ENCODE measurements at regions not wholly inside any gene's neighbourhood (a gene's known extent, or its start where the extent isn't known, plus 50 kb on each side); places are given as distances from the start of the nearest gene placed in this dataset.
"Not testable (repeated sequence)": the region's sequence is repeated elsewhere in the genome, so short reads cannot be mapped to it uniquely, and the experiment has no call there.

DNA sequence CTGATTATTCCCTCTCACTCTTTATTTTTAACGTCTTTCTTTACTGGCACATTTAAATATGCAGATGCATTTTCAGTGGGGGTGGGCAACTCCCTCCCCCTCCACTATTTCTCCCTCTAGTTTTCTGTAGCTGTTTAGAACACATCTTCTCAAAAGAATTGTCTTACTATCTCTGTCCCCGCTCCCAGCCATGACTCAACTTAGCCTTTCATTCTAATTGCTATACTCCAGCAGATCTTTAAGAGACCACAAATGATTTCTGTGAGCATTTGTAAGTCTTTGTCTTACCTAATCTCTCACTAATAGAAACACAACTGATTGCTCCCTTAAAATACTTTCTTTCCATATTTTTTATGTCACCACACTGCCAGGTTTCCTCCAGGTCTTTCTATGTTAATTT lies 350.9 kb downstream of the SPRY2 start:
- Histone ChIP-seq H3K4me3 (ENCODE audit: low read depth, low read length) (no peak overlapping the region), H3K27ac (ENCODE audit: low read depth, low read length) (no peak overlapping the region), H3K9me3 (ENCODE audit: control insufficient read depth, insufficient read depth, low read length) (no peaks in the 10 kb centered on the region), H3K36me3 (ENCODE audit: control insufficient read depth, insufficient read depth, low read length) (no peaks in the 10 kb centered on the region), H3K4me1 (ENCODE audit: control insufficient read depth, insufficient read depth, low read length) (no peaks in the 10 kb centered on the region), H3K27me3 (ENCODE audit: control insufficient read depth, insufficient read depth, low read length) (no peaks in the 10 kb centered on the region)
- WGBS (ENCODE audit: insufficient coverage), result 89% methylated on average over 1 of the region's 2 CpGs
- DNase-seq (ENCODE audit: low read depth in 4 of 6, low spot score in 6 of 6), result no peak

DNA sequence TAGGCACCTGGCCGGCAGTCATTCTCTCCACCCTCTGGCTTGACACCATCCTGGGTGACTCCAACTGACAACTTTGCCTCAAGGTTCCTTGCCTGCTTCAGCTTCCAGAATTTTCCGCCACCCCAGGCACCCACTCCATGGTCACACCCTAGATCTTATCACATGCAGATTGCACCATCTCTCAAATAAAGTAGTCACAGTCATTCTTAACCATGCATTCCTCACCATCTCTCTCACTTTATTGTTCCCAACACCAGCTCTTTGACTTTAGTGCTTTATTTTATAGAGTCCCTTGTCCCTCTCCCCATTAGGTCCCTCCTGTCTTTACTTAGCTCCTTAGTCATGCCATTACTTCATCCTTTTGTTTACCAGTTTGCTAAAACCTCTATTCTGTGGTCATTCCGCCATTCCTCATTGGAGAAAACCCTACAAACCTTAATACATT lies 351.7 kb downstream of the SPRY2 start:
- no peak overlapping the region for H3K27ac ChIP-seq (ENCODE audit: low read depth, low read length)
- no peak for DNase-seq (ENCODE audit: low read depth in 4 of 6, low spot score in 6 of 6)
- 97% methylated on average over 3 of the region's 3 CpGs for WGBS (ENCODE audit: insufficient coverage)

DNA sequence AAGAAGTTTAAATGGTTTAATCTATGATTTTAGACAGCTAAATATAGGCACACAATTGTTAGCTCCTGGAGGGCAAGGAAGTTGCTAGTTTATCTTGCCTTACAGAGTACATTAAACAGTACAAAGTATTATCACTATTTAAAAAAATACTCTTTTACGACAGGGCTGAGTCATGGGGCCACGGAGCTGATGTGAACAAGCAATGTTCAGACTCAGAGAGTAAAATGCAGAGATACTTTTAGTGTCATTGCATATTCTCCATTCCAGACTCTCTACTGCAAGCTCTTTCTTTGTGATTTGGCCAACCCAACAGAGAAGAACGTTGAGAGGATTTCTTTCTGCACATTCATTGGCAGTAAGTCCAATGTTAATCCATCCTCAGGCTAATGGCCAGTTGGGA lies 352.4 kb downstream of the SPRY2 start:
- no CpG with 5 or more reads among the region's 3 CpGs for WGBS (ENCODE audit: insufficient coverage)
- Histone ChIP-seq H3K9me3 (ENCODE audit: control insufficient read depth, insufficient read depth, low read length) (no peaks in the 10 kb centered on the region), H3K27me3 (ENCODE audit: control insufficient read depth, insufficient read depth, low read length) (no peaks in the 10 kb centered on the region), H3K4me1 (ENCODE audit: control insufficient read depth, insufficient read depth, low read length) (no peaks in the 10 kb centered on the region), H3K27ac (ENCODE audit: low read depth, low read length) (no peak overlapping the region), H3K4me3 (ENCODE audit: low read depth, low read length) (no peak overlapping the region), H3K36me3 (ENCODE audit: control insufficient read depth, insufficient read depth, low read length) (no peaks in the 10 kb centered on the region)
- no peak for DNase-seq (ENCODE audit: low read depth in 4 of 6, low spot score in 6 of 6)

More for the DNA sequence above, 351.7 kb downstream of the SPRY2 start:
- Histone ChIP-seq H3K4me3 (ENCODE audit: low read depth, low read length) (no peak overlapping the region), H3K9me3 (ENCODE audit: control insufficient read depth, insufficient read depth, low read length) (no peaks in the 10 kb centered on the region), H3K4me1 (ENCODE audit: control insufficient read depth, insufficient read depth, low read length) (no peaks in the 10 kb centered on the region), H3K36me3 (ENCODE audit: control insufficient read depth, insufficient read depth, low read length) (no peaks in the 10 kb centered on the region), H3K27me3 (ENCODE audit: control insufficient read depth, insufficient read depth, low read length) (no peaks in the 10 kb centered on the region)

DNA sequence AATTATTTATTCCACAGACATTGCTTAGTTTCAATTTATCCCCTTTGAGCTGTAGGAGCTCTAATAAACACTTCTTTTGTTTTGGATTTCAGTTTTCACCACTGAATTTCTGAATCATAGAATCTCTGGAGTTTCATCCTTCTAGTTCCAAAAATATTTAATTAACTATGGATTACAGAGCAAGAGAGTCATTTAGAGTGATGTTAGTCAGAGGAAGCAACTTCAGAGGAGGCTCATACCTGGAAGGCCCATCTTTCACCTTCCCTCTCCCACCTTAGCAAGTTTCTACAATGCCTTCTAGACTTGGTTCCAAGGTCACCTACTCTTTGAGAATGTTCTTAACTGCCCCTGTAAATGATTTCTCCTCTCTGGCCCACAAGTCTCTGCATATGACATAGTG lies 353.2 kb downstream of the SPRY2 start:
- H3K4me1 ChIP-seq (ENCODE audit: control insufficient read depth, insufficient read depth, low read length), result no peaks in the 10 kb centered on the region
- H3K4me3 ChIP-seq (ENCODE audit: low read depth, low read length), result no peak overlapping the region
- no peaks in the 10 kb centered on the region for H3K9me3 ChIP-seq (ENCODE audit: control insufficient read depth, insufficient read depth, low read length)
- no peaks in the 10 kb centered on the region for H3K27me3 ChIP-seq (ENCODE audit: control insufficient read depth, insufficient read depth, low read length)
- DNase-seq (ENCODE audit: low read depth in 4 of 6, low spot score in 6 of 6), result no peak
- H3K36me3 ChIP-seq (ENCODE audit: control insufficient read depth, insufficient read depth, low read length), result no peaks in the 10 kb centered on the region
- no peak overlapping the region for H3K27ac ChIP-seq (ENCODE audit: low read depth, low read length)

DNA sequence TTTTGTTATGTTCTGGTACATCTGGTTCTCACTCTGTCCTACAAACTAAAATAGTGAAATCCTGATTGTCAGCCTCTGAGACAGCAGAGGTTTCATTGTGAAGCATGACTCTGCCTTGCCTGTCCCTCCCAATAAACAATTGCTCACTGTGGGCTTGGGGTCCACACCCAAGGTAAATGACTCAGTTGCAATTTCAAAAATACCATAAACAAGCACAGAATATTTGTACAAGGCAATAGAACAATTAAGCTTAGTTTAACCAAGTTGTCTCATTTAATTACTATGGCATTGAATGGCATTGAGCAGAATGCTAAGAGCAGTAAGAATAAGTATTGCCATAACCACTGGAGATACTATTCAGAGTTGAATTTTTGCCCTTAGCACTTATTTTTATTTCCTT lies 353.6 kb downstream of the SPRY2 start:
- Histone ChIP-seq H3K36me3 (ENCODE audit: control insufficient read depth, insufficient read depth, low read length) (no peaks in the 10 kb centered on the region), H3K4me1 (ENCODE audit: control insufficient read depth, insufficient read depth, low read length) (no peaks in the 10 kb centered on the region), H3K4me3 (ENCODE audit: low read depth, low read length) (no peak overlapping the region), H3K9me3 (ENCODE audit: control insufficient read depth, insufficient read depth, low read length) (no peaks in the 10 kb centered on the region), H3K27ac (ENCODE audit: low read depth, low read length) (no peak overlapping the region), H3K27me3 (ENCODE audit: control insufficient read depth, insufficient read depth, low read length) (no peaks in the 10 kb centered on the region)
- no peak for DNase-seq (ENCODE audit: low read depth in 4 of 6, low spot score in 6 of 6)

DNA sequence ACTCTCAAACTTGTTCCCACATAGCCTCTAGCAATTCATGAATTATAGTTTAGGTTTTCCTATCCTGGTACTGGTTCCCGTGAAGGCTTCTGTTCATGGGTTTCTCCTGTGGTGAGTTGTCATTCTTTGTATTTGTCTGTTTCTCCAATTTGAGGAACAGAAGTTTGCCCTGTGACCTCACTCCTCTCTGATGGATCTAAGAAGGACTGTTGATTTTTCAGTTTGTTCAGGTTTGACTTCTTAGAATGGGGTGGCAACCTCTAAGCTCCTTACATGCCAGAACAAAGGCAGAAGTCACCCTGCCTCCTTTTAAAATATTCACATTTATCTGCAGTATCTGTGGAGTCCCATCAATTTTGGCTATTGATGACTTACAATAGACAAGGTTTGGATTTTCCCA lies 354.0 kb downstream of the SPRY2 start:
- H3K4me3 ChIP-seq (ENCODE audit: low read depth, low read length), result no peak overlapping the region
- H3K27ac ChIP-seq (ENCODE audit: low read depth, low read length), result no peak overlapping the region
- no CpG with 5 or more reads among the region's 1 CpG for WGBS (ENCODE audit: insufficient coverage)
- no peaks in the 10 kb centered on the region for H3K27me3 ChIP-seq (ENCODE audit: control insufficient read depth, insufficient read depth, low read length)
- no peaks in the 10 kb centered on the region for H3K9me3 ChIP-seq (ENCODE audit: control insufficient read depth, insufficient read depth, low read length)
- DNase-seq (ENCODE audit: low read depth in 4 of 6, low spot score in 6 of 6), result no peak
- H3K4me1 ChIP-seq (ENCODE audit: control insufficient read depth, insufficient read depth, low read length), result no peaks in the 10 kb centered on the region
- no peaks in the 10 kb centered on the region for H3K36me3 ChIP-seq (ENCODE audit: control insufficient read depth, insufficient read depth, low read length)

DNA sequence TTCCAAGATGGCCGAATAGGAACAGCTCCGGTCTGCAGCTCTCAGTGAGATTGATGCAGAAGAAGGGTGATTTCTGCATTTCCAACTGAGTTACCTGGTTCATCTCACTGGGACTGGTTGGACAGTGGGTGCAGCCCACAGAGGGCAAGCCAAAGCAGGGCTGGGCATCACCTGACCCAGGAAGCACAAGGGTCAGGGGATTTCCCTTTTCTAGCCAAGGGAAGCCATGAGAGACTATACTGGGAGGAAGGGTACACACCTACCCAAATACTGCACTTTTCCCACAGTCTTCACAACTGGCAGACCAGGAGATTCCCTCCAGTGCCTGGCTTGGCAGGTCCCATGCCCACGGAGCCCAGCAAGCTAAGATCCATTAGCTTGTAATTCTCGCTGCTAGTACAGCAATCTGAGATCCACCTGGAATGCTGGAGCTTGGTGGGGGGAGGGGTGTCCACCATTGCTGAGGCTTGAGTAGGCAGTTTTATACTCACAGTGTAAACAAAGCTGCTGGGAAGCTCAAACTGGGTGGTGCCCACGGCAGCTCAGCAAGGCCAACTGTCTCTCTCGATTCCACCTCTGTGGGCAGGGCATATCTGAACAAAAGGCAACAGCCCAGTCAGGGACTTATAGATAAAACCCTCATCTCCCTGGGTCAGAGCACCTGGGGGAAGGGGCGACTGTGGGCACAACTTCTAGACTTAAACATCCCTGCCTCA lies 365.8 kb downstream of the SPRY2 start:
- H3K27ac ChIP-seq (ENCODE audit: low read depth, low read length); H3K4me1 ChIP-seq (ENCODE audit: control insufficient read depth, insufficient read depth, low read length); H3K36me3 ChIP-seq (ENCODE audit: control insufficient read depth, insufficient read depth, low read length); DNase-seq (ENCODE audit: low read depth in 4 of 6, low spot score in 6 of 6); H3K27me3 ChIP-seq (ENCODE audit: control insufficient read depth, insufficient read depth, low read length); H3K4me3 ChIP-seq (ENCODE audit: low read depth, low read length): not testable (repeated sequence)
- peaks cover 10% of the 10 kb centered on the region for H3K9me3 ChIP-seq (ENCODE audit: control insufficient read depth, insufficient read depth, low read length)
- WGBS (ENCODE audit: insufficient coverage), result 97% methylated on average over 5 of the region's 7 CpGs

DNA sequence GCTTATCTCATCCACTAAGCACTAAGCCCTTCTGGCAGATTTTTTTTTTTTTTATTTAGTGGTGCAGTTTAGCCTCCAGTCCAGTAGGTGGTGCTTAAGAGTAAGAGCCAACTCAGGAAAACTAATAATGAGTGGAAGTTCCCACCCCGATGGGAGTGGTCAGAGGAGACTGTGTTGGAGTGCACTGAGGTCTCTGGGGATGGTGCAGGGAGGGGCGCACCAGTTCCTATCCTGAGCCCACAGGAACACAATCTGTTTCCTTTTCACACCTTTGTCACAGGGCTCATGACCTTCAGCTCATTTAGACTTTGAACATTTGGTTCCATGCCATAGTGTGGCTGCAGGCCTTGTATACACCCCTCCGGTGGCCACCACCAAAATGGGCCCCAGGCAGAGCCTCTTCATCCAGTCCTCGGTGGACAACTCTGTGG lies 367.4 kb downstream of the SPRY2 start:
- no peaks in the 10 kb centered on the region for H3K36me3 ChIP-seq (ENCODE audit: control insufficient read depth, insufficient read depth, low read length)
- H3K9me3 ChIP-seq (ENCODE audit: control insufficient read depth, insufficient read depth, low read length), result peaks cover 10% of the 10 kb centered on the region
- WGBS (ENCODE audit: insufficient coverage), result 90% methylated on average over 3 of the region's 4 CpGs
- no peaks in the 10 kb centered on the region for H3K4me1 ChIP-seq (ENCODE audit: control insufficient read depth, insufficient read depth, low read length)
- H3K27me3 ChIP-seq (ENCODE audit: control insufficient read depth, insufficient read depth, low read length), result no peaks in the 10 kb centered on the region
- H3K4me3 ChIP-seq (ENCODE audit: low read depth, low read length), result no peak overlapping the region
- no peak overlapping the region for H3K27ac ChIP-seq (ENCODE audit: low read depth, low read length)
- DNase-seq (ENCODE audit: low read depth in 4 of 6, low spot score in 6 of 6), result no peak

DNA sequence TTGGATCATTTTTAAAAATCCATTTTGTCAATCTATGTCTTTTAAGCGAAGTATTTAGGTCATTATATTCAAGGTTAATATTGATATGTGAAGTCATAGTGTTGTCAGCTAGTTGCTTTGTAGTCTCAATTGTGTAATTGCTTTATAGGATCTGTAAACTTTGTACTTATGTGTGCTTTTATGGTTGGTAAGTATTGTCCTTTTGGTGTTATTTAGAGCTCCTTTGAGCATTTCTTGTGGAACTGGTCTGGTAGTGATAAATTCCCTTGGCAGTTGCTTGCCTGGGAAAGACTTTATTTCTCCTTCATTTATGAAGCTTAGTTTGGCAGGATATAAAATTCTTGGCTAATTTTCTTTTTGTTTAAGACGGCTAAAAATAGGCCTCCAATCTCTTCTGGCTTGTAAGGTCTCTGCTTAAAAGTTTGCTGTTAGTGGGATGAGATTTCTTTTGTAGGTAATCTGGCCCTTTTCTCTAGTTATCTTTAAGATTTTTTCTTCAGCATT lies 368.8 kb downstream of the SPRY2 start:
- WGBS (ENCODE audit: insufficient coverage), result 100% methylated on average over 1 of the region's 2 CpGs
- H3K9me3 ChIP-seq (ENCODE audit: control insufficient read depth, insufficient read depth, low read length), result peaks cover 10% of the 10 kb centered on the region
- no peaks in the 10 kb centered on the region for H3K4me1 ChIP-seq (ENCODE audit: control insufficient read depth, insufficient read depth, low read length)
- H3K4me3 ChIP-seq (ENCODE audit: low read depth, low read length), result no peak overlapping the region
- H3K27me3 ChIP-seq (ENCODE audit: control insufficient read depth, insufficient read depth, low read length), result no peaks in the 10 kb centered on the region
- DNase-seq (ENCODE audit: low read depth in 4 of 6, low spot score in 6 of 6), result no peak
- H3K27ac ChIP-seq (ENCODE audit: low read depth, low read length), result no peak overlapping the region
- H3K36me3 ChIP-seq (ENCODE audit: control insufficient read depth, insufficient read depth, low read length), result no peaks in the 10 kb centered on the region

DNA sequence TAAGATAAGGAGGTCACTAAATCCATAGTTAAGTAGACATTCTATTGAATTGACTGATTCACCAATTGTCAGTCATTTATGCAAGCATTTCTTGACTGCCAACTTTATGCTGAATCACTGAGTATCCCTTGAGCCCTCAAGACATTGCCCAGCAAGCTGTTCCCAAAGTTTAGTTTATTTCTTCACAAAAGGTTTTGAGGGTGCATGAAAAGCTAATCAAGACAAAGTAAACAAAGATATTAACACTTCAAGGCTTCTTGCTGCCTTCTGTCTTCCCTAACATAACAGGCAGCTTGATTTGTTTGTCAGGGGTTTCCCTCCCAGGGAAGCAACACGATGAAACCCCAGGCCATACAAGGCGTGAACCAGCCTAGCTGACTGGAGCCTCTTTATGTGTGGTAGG lies 374.4 kb downstream of the SPRY2 start:
- Histone ChIP-seq H3K27ac (ENCODE audit: low read depth, low read length) (no peak overlapping the region), H3K27me3 (ENCODE audit: control insufficient read depth, insufficient read depth, low read length) (no peaks in the 10 kb centered on the region), H3K4me1 (ENCODE audit: control insufficient read depth, insufficient read depth, low read length) (no peaks in the 10 kb centered on the region), H3K36me3 (ENCODE audit: control insufficient read depth, insufficient read depth, low read length) (no peaks in the 10 kb centered on the region), H3K4me3 (ENCODE audit: low read depth, low read length) (no peak overlapping the region), H3K9me3 (ENCODE audit: control insufficient read depth, insufficient read depth, low read length) (no peaks in the 10 kb centered on the region)
- WGBS (ENCODE audit: insufficient coverage), result 40% methylated on average over 2 of the region's 2 CpGs
- no peak for DNase-seq (ENCODE audit: low read depth in 4 of 6, low spot score in 6 of 6)
